NCI-H2196 (cell line): ENCODE measurements at regions not wholly inside any gene's neighbourhood (a gene's known extent, or its start where the extent isn't known, plus 50 kb on each side); places are given as distances from the start of the nearest gene placed in this dataset.

Experiments used
- DNase-seq: peaks from one replicate; lab custom pipeline; 2025; ENCODE audit not compliant: unreplicated experiment; lab: John Stamatoyannopoulos, UW

DNA sequence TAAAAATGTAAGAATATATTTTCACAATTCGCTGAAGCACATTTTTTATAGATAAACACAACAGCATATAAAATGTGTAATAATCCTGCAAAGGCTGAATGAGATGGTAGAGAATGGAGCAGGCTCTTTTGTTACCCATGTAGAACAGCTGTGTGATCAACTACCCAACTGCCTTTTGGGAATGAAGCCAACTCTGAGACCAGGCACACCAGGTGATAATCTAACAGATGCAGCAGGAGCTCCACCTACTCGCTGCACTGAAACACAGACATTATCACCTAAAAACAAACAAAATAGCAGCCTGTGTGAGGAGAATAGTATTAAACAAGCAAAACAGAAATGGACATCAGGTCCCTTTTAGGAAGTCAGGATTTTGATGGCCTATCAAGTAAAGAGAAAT lies 183.3 kb downstream of the CCDC59 start:
- DNase-seq, result peak; percentile 48

DNA sequence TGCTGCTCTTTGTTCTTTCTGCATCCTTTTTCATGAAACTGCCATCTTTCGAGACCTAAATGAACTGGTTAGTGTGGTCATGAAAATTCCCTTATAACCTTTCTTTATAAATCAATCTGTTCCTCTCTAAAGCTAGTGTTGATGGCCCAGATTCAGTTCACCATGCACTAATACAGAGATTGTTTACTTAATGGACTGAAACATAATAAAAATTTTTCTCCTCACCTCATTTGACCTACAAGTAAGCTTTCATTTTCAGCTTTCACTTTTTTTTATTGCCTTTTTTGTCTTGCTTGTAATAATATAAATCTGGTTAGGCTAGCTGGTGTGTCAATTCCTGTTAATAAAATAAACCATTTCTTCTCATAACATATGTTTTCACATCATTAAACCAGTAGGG lies 183.8 kb downstream of the CCDC59 start:
- no peak for DNase-seq

DNA sequence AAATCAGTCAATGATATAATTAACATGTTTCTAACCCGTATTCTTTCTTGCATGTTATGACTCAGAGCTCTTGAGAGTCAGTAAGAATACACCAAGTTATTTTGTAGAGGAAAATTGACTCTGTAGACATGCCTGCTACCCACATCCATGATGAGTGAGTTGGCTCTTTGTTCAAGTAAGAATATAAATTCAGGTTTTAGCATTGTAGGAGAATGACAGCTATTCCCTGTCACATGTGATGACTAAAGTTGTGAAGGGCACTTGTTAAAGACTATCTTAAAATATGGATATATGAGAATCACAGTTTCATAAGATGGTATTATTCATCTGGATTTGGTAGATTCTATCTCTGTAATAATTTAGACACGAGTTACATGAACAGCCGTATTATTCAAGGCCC lies 209.1 kb downstream of the CCDC59 start:
- DNase-seq, result no peak

DNA sequence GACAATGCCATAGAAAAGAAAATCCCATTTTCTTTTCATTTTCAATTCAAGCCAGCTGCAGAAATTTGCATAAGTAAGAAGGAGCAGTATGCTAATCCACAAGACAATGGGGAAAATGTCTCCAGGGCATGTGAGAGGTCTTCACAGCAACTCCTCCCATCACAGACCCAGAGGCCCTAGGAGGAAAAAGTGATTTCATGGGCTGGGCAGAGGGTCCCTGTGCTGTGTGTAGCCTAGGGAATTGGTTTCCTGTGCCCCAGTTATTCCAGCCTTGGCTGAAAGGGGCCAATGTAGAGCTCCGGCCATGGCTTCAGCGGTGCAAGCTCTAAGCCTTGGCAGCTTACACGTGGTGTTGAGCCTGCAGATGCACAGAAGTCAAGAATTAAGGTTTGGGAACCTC lies 211.4 kb downstream of the CCDC59 start:
- no peak for DNase-seq

DNA sequence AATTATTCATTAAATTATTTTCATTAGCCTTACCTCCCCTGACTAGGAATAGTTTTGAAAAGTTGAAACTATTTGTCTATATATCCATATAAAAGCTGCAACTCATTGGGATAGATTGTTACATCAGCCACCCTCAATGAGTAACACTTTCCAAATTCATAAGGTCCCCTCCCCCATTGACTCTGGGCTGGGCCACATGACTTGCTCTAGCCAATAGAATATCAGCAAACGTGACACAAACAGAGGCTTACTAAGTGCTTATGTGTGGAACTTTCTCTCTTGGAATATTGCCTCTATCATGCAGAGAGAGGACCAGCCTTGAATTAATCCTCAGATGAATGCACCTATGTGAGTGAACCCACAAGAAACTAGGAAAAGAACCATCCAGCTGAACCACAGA lies 213.7 kb downstream of the CCDC59 start:
- DNase-seq, result no peak

DNA sequence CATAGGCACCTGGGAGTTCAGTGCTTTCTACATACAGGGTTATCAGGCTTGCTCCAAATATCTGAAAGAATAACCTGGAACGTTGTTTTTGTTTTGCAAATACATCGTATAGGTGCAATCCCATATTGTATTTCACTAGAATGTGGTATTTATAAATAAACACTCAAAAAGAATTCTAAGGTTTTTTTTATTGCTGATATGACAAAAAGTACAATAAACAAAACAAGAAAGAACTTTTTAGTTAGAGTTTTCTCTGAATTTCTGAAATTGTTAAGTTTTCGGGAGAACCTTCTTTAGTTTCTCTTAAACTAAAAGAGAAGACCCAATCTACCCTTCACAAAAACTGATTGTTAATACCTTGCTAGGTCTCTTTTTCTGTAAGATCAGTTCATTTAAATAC lies 225.8 kb downstream of the CCDC59 start:
- DNase-seq, result no peak

DNA sequence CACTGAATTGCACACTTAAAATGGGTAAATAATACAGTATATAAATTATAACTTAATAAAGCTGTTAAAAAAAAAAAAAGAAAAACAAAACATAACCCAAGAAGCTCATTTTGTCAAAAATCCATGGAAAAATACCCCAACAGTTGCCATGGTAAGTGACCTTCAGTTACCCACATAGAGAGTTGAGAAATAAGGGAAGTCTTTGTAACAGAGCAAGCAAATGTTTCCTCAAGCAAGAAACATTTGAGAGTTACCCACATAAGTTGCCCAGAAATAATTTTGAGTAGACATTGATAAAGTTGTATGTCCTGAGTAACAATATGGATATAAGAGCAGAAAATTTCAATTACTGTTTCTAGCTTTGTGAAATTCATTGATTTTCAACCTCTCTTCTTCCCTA lies 227.4 kb downstream of the CCDC59 start:
- no peak for DNase-seq

DNA sequence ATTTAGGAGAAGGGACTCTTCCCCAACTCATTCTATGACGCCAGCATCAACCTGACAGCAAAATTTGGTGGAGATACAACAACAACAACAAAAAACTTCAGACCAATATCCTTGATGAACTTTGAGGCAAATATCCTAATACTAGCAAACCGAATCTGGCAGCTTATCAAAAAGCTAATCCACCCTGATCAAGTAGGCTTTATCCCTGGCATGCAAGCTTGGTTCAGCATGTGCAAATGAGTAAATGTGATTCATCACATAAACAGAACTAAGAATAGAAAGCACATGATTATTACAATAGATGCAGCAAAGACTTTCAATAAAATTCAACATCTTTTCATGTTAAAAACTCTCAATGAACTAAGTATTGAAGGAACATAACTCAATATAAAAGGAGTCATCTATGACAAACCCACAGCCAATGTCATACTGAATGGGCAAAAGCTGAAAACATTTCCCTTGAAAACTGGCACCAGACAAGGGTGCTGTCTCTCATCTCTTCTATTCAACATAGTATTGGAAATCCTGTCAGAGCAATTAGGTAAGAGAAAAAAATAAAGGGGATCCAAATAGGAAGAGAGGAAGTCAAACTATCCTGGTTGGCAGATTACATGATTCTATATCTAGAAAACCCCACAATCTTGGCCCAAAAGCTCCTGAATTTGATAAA lies 233.3 kb downstream of the CCDC59 start:
- no peak for DNase-seq

DNA sequence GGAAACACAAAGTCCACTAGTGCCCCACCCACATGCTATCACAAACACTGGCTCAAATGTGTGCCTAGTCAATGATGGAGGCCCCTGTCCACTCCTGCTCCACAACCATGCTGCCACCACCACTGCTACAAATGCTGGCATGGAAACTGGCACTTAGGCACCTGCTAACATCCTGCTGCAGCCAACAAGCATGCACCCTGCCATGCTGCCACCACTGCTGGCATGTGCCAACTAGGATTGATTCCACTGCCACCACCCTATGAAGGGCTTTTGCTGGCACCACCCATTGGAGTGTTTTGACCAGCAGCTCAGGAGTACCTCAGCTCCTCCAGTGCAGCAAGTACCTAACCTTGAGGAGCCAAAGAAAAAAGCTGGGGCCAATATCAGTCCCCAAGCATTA lies 236.6 kb downstream of the CCDC59 start:
- DNase-seq, result no peak

DNA sequence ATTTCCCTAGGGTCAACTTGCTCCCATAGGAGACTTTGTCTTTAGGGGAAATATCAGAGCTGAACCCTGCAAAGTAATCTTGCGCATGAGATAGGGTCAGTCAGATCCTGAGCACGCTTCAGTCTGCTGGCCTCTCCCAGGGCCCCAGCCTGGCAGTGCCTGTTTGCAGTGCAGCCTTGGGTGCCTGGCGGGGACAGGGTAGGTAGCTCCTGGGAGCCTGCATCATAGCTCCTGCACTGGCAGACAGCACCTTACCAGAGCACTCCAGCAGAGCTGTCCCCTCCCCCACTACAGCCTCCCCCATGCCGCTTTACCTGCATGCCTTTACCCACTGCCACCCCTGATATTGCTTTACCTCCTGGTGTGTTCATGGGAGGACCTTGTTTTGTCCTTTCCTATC lies 237.3 kb downstream of the CCDC59 start:
- no peak for DNase-seq

DNA sequence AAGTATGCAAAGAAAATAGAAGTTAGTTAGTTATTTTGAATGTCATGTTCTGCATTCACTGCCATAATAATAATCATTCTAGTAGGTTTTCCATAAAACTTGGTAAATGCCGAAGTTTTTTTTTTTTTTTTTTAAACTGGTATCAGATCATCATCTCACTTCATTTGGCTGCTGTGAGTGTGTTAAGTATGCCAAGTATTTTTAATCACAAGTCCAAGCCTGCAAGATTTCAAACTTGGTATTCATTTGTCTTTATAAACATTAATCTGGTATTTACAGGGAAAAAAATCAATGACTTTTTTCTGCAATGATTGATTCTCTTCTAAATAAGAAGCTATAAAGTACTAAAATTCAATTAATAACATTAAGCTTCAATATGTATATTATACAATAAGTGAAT lies 248.9 kb downstream of the CCDC59 start:
- DNase-seq, result no peak

DNA sequence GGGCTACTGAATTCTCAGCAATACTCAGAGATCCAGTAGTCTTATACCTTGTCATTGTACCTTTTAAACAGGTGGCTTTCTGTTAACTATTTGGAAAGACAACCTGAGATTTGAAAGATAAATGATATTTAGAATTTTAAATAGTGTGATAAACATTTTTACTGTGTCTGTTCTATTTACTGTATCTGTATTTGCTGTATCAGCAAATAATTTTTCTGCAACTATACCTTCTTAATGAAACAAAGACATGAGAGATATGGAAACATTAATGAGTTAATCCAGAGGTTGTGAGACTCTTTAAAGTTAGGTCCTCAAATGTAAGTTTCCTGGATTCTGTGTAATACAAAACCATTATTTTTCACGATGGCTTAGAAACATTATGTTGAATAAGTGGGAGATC lies 249.6 kb downstream of the CCDC59 start:
- DNase-seq, result no peak

DNA sequence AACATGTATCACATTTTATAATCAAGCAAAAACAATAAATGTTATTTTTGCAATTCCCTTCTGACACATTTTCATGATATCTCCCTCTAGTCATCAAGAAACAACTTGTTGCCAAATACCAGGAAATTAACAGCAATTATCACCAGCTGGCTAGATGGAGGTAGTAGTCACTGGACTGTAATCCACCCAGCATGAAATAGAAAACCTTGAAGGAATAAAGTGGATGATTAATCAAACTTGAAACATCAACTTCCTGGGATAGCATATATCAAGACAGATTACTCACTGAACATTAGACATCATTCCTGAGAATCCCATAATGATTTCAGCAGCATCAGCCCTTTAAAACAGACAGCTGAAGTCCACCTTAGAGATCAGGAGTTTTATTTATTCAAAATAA lies 259.0 kb downstream of the CCDC59 start:
- no peak for DNase-seq

DNA sequence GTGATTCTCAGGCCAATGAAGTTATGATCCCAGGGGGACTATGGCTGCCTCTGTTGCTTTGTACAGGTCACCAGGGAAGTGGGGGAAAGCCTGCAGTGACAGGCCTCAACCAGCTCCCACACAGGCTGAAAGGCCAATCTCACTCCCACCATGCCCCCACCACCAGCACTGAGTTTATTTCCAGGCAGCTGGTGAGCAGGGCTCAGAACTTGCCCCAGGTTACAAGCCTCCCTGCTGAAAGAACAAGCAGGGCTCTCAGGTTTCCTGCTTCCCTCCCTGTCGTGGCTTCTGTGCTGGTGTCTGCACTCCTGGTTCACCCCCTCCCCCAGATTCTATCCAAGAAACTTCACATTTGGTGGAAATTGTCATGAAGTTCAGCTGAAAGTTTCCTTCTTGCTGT lies 260.3 kb downstream of the CCDC59 start:
- no peak for DNase-seq

DNA sequence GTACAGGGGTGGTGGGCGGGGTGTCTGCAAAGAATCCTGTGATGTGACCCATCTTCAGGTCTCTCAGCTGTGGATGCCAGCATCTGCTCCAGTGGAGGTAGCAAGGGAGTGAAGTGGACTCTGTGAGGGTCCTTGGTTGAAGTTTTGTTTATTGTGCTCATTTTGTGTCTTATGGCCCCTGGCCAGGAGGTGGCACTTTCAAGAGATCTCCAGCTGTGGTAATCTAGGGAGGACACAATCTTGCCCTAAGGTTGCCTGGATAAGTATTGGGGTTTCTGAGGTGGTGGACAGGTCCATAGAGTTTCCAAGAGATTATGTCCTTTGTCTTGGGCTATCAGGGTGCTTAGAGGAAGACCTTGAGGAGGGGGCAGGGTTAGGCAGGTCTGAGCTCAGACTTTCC lies 260.7 kb downstream of the CCDC59 start:
- DNase-seq, result no peak

DNA sequence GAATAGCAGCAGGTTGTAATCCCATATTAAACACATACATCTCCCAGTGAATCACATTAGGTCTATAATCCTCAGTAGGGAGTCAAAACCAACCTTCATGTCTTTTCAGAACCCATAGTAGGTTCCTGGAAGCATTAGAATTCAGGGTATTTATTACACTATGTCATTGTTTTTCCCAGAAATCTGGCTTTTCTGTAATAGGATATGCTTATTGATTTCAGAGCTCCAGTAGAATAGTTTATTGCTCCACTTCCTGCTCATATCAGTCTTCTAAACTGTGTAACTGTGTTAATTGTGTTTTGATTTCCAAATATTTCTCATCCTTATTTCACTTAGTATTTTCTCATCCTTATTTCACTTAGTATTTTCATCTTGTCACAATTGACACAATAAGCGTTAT lies 268.0 kb downstream of the CCDC59 start:
- no peak for DNase-seq

DNA sequence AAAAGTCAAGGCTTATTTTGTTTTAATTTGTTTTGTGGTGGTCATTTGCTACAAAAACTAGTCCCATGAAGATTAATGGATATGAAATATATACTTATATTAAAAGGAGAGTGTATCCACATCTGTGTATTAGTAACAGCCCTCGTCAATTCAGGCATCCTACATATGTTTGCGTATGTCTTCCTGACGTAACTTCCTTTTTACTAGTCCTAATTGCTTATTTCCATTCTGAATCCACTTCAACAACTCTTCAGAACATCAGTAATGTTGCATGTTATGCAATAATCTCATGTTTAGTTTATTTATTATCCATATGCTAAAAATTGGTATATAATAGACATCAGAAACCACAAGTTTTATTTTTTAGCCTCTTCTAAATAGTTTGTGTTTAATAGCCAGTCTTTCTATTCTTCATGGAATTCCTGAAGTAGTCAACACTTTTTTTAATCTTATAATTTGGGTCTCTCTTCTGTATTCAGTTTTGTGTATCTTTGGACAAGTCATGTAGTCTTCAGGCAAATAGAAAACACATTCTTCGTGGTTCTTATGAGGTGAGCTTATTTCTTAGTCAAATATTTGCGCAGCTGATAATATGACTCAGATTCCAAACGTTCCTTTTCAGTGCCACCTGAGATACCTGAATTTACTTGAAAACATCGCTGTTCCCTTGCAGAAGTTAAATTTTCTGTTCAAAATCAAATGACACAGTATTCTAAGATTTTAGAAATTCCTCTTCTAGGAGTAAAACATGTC lies 268.6 kb downstream of the CCDC59 start:
- DNase-seq, result no peak

DNA sequence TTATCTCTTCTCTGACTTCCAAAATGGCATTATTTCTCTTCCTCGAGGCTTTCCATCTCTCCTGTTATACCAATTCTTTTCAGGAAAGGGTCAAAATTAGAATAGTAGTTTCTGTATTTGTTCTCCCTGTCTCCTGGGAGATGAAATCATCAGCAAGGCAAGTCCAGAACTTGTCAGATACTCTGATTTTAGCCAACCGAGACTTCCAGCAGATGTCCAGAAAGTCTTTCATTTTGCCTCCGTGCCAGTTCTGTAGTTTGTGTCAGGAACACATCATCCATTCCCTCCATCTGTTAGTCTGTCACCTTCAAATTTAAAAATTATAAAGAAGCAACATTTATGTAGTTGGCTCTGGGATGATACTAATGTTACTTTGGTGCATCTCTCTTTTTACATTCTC lies 275.7 kb downstream of the CCDC59 start:
- DNase-seq, result no peak

DNA sequence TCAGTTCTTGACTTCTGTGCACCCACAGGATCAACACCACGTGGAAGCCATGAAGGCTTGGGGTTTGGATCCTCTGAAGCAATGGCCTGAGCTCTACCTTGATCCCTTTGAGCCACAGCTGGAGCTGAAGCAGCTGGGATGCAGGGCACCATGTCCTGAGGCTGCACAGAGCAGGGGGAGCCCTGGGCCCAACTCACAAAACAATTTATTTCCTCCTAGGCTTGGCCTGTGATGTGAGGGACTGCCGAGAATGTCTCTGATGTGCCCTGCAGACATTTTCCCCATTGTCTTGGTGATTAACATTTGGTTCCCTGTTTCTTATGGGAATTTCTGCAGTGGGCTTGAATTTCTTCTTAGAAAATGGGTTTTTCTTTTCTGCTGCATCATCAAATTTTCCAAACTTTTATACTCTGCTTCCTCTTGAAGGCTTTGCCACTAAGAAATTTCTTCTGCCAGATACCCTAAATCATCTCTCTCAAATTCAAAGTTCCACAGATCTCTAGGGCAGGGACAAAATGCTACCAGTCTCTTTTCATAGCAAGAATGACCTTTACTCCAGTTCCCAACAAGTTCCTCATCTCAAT lies 288.2 kb downstream of the CCDC59 start:
- no peak for DNase-seq

DNA sequence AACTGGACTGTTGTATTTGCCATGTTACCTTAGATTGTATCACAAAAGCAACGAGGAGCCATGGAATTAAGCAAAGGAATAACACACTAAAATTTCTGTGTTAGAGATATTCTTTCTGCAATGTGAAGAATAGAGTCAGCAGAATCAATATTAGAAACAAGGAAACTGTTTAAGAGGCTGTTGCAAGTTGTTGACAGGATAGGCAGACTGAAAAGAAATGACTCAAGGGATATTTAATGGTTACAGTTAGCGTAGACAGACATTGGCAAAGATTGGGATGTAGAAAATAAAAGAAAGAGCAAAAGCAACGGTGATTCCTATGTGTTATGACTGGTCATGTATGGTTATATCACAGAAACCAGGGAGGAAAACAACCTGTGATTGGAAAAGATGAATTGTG lies 299.0 kb upstream of the PPFIA2 start:
- no peak for DNase-seq

DNA sequence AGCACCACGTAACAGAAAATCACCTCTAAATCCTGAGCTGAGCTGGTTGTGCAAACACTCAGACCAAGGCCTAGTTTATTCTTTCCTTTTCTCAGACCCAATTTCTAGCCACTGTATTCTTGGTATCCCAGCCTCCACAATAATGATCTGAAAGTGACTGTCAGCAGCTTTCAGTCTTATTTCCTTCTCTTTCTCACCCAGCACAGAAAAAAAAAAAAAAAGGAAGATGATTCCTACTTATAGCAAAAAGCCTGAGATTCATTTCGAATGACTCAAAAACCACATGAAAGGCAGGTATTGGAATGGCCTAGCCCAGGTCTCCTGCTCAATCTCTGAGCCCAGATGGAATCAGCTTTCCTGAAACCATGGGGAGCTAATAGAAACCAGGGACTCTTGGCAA lies 298.6 kb upstream of the PPFIA2 start:
- DNase-seq, result no peak

DNA sequence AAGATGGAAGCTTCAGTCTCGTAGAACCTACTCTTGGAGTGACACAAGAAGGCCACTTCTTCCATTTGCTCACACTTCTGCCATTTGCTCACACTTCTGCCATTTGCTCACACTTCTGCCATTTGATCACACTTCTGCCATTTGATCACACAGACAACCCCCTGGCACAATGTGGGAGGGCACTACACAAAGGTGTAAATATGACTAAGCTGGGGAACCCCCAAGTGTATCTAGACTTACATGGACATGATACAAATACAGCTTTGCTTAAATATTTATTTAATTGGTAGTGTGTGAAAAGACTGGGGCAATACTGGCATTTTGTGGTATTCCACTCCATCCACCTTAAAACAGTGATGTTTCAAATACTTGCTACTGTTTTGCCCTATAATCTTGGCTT lies 296.2 kb upstream of the PPFIA2 start:
- DNase-seq, result no peak

DNA sequence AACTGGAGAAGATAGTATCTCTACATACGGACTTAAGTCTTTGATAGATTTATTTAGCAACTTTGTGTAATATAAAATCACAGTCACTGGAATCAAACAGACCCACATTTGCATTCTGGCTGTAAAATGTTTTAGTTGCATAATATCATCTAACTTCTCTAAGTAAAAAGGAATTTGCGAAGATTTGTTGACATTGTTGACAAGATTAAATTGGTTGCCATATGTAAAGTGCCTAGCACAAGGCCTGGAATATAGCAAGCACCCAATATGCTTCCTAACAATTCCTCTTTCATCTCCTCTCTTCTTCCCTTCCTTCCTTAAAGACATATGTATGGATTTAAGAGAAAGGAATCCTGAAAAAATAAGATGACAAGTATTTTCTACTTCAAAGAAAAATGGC lies 295.4 kb upstream of the PPFIA2 start:
- no peak for DNase-seq
